GM10248 (cell line): ENCODE measurements at regions not wholly inside any gene's neighbourhood (a gene's known extent, or its start where the extent isn't known, plus 50 kb on each side); places are given as distances from the start of the nearest gene placed in this dataset.

ENCODE experiments used
- CTCF ChIA-PET: fragments of 300-600 bp; sonication (Branson Sonifier 250); formaldehyde crosslinking; extraction: SDS; loops from one replicate; lab custom pipeline; 2021; ENCODE audit warnings: antibody characterized with exemption; lab: Yijun Ruan, JAX
- POLR2A ChIA-PET: fragments of 350-650 bp; sonication (Branson Sonifier 250); formaldehyde crosslinking; extraction: SDS; loops from one replicate; lab custom pipeline; 2020; ENCODE audit warnings: antibody characterized with exemption; lab: Yijun Ruan, JAX
- DNase-seq: peaks from one replicate; pipeline ENCODE4 v3.0.0; 2012; ENCODE audit errors: extremely low spot score
- TF ChIP-seq, protein P1 (sequence below): IDR thresholded peaks from 2 replicates; pipeline ENCODE4 v1.5.1; 2012; ENCODE audit warnings: mild to moderate bottlenecking, low read depth; ENCODE audit errors: extremely low read depth, missing control alignments, control extremely low read depth

DNA sequence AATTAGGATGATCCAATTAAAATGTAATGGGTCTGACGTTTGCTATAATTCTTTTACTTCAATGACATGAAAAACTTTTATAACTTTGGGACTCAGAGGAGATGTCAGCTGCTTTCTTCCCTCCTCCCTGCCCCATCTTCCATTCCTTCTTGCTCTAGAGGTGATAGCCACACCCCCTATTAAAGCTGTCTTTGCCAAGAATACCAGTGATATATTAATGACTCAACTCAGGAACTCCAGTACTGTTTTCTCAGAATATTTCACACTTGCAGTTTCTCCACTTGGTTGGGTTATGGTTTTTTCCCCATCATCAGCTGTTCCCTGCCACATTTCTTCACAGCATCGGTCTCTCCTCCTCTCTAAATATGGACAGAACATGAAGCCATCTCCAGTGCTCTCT lies 184.0 kb downstream of the KCNE4 start:
- TF ChIP-seq, protein P1, sequence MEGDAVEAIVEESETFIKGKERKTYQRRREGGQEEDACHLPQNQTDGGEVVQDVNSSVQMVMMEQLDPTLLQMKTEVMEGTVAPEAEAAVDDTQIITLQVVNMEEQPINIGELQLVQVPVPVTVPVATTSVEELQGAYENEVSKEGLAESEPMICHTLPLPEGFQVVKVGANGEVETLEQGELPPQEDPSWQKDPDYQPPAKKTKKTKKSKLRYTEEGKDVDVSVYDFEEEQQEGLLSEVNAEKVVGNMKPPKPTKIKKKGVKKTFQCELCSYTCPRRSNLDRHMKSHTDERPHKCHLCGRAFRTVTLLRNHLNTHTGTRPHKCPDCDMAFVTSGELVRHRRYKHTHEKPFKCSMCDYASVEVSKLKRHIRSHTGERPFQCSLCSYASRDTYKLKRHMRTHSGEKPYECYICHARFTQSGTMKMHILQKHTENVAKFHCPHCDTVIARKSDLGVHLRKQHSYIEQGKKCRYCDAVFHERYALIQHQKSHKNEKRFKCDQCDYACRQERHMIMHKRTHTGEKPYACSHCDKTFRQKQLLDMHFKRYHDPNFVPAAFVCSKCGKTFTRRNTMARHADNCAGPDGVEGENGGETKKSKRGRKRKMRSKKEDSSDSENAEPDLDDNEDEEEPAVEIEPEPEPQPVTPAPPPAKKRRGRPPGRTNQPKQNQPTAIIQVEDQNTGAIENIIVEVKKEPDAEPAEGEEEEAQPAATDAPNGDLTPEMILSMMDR, result no peak
- DNase-seq, result no peak
- ChIA-PET POLR2A (no interaction called here), CTCF (interaction anchor here (1.3 to 2.0 kb wide), 3 partner anchors 10 to 17 kb away, joined by 3 to 6 read pairs (median 4); no protein-coding TSS in a partner anchor)

DNA sequence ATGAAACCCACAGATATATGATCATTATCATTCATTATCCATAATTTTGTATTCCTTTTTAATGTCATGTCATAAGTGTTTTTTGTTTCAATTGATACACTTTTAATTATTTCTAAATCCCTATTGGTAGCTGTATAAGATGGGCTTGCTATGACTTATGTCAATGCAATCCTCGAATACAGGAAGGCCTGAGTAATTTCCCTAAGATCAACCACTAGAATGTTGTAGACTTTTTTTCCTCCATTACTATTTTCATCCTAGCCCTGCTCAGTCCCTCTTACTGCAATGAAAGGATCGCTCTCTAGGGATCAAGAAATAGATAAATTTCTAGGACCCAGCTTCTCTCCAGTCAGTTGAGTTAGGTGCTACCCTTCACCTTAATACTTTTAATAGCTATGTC lies 186.3 kb downstream of the KCNE4 start:
- DNase-seq, result no peak
- POLR2A ChIA-PET, result no interaction called here
- TF ChIP-seq, protein P1, result no peak
- CTCF ChIA-PET, result interaction anchor here (0.8 to 1.2 kb wide), 2 partner anchors 9 to 14 kb away, joined by 3 to 5 read pairs; no protein-coding TSS in a partner anchor

DNA sequence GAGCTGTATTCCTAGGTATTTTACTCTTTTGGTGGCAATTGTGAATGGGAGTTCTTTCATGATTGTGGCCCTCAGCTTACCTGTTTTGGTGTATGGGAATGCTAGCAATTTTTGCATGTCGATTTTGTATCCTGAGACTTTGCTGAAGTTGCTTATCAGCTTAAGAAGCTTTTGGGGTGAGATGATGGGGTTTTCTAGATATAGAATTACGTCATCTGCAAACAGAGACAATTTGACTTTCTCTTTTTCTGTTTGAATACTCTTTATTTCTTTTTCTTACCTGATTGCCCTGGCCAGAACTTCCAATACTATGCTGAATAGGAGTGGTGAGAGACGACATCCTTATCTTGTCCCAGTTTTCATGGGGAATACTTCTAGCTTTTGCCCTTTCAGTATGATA lies 191.2 kb downstream of the KCNE4 start:
- CTCF ChIA-PET, result interaction anchor here (1.0 kb wide), 1 partner anchor 9 kb away, joined by 3 read pairs; no protein-coding TSS in a partner anchor
- POLR2A ChIA-PET, result no interaction called here
- TF ChIP-seq, protein P1, result no peak
- no peak for DNase-seq

DNA sequence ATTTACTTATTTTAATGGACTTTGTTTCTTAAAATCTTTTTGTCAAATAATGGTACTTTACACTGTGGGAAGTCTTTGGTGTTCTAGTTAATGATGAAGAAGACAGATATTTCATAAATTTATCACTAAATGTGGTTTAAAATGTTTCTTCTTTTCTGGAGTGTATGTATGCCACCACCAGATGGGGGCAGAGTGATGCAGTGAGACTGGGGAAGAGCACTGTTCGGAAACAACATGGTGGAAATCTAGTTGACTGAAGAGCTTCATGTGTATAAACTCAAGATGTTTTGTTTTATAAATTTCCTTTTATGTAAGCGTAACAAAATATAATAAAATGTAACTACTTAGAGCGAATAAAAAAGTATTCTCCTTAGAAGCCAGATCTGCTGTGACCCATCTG lies 195.1 kb downstream of the KCNE4 start:
- CTCF ChIA-PET, result interaction anchor here (0.6 to 1.5 kb wide), 5 partner anchors 8 to 449 kb away, joined by 3 to 5 read pairs (median 4); no protein-coding TSS in a partner anchor
- DNase-seq, result no peak
- TF ChIP-seq, protein P1, result no peak
- POLR2A ChIA-PET, result no interaction called here

DNA sequence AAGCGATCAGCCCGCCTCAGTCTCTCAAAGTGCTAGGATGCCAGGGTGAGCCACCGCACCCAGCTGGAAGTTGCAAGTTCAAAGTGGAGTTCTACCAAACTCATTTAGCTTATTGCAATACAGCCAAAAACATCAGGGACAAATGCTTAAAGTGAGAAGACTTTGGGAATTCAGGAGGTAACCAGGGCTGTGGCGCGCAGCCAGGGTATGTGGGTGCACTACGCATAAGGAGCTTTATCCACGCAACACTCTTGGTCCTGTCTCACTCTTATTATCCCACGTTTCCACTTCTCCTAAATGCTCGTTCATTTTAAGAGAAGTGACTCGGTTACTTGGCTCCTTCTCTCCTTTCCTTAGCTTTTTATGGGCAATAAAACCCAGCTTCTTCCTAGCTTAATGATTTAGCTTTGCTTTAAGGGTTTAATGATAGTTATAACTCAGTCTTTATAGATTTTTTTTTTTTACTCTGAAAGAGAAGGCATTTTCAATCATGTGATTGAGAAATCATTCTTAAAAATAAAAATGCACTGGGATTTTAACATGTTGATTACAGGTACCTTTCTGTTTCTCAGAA lies 199.8 kb downstream of the KCNE4 start:
- ChIA-PET POLR2A (no interaction called here), CTCF (interaction anchor here (1.2 to 1.5 kb wide), 3 partner anchors 9 to 18 kb away, joined by 3 to 4 read pairs (median 3); no protein-coding TSS in a partner anchor)
- TF ChIP-seq, protein P1, result no peak
- no peak for DNase-seq

DNA sequence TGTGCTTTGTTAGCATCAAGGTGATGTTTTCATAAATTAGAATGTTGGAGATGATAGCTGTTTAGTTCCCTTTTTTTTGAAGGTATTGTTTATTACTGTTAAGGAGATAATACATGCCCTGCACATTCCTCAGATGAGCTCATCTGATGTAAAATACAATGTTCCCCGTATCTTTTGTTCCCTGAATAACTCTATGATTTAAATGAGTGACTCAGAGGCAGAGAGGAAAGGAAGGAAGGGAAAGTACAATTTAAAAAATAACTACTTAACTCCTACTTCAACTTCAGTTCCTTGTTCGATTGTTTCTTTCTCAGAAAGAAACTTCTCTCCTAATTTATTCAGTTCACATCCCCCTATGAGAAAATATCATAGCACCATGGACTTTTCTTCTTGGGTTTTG lies 208.7 kb downstream of the KCNE4 start:
- CTCF ChIA-PET, result no interaction called here
- DNase-seq, result no peak
- TF ChIP-seq, protein P1, result no peak
- POLR2A ChIA-PET, result no interaction called here

DNA sequence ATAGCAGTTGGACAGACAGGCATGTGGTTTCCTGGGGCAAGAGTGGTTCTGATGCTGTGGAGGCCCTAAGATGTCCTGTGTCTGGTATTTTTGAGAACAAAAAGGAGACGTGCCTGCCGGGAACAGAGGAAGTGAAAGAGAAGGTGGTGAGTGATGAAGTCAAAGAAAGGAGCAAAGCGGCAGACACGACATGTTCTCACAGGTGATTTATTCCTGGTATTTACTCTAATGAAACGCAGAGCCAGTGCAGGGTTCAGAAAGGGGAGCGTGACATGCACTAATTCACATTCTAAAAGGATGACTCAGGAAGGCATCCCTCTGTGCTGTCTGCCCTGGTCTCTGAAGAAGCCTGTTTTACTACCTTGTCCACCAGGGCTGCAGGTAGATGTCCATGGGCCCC lies 211.0 kb downstream of the KCNE4 start:
- TF ChIP-seq, protein P1, result no peak
- no peak for DNase-seq
- CTCF ChIA-PET, result no interaction called here
- POLR2A ChIA-PET, result no interaction called here
